ENCODE measurements at regions not wholly inside any gene's neighbourhood (a gene's known extent, or its start where the extent isn't known, plus 50 kb on each side); places are given as distances from the start of the nearest gene placed in this dataset.

DNA sequence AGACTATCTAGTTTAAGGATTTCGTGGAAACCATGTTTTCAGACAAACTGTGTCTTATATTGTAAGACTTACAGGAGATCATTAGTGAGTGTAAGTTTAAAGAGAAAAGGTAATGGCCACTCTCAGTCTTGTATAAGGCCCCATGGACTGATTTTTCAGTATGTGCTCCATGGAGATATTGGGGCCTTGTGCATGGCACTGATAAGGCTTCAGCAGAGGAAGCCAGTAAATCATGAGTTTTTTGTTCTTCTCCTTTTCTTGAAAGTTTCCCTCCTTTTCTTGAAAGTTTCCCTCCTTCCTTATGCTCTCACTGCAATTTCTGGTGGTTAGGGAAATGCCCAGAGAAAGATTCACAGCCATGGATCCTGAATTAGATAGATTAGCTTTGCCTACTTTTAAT is 471.3 kb downstream of the LRRC70 start (continued):
- TF ChIP-seq EP300 (IDR thresholded peaks at IDR 0.05; ENCODE audit: borderline replicate concordance in 1 of 2, control insufficient read depth in 1 of 2, low read depth in 2 of 2, low read length in 2 of 2), result no peak
- TF ChIP-seq ZNF24 (IDR thresholded peaks at IDR 0.05), result no peak
- TF ChIP-seq ZBED1 (IDR thresholded peaks at IDR 0.05; ENCODE audit: borderline replicate concordance), result no peak
- TF ChIP-seq TBL1XR1 (IDR thresholded peaks at IDR 0.05; ENCODE audit: low read depth, low read length), result no peak
- TF ChIP-seq JUND (IDR thresholded peaks at IDR 0.05; ENCODE audit: low read depth, low read length), result no peak
- TF ChIP-seq RAD51 (IDR thresholded peaks at IDR 0.05), result no peak
- TF ChIP-seq CBX5 (IDR thresholded peaks at IDR 0.05; ENCODE audit: low read depth), result no peak
- TF ChIP-seq POLR2AphosphoS5 (IDR thresholded peaks at IDR 0.05; ENCODE audit: low read length), result no peak

DNA sequence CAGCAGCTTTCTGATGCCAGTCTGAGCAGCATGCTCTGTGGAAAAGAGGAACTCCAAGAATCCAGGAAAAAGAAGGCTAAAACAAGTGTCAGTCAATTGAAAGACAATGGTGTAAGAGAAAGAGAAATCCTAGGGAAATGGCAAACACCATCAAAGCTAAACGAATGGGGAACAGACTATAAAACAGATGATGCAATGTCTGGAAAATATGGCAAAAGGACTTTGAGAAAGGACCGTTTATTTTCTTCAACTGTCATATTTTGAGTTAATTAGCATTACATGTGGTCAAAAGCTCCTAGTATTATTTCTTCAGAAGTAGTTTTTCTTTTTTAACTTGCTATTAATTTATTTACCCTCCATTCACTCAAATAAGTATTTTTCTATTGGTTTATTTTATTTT is 465.2 kb downstream of the LRRC70 start:
- no peaks in the 10 kb centered on the region for H3K4me1 ChIP-seq (ENCODE audit: control insufficient read depth, insufficient read depth, low read length)
- no peak overlapping the region for H3K9ac ChIP-seq (ENCODE audit: control insufficient read depth, insufficient read depth, low read length)
- no peaks in the 10 kb centered on the region for H4K20me1 ChIP-seq (ENCODE audit: control insufficient read depth, insufficient read depth)
- in situ Hi-C loops (cut with MboI), result no loop called here
- no peaks in the 10 kb centered on the region for H3K79me2 ChIP-seq (ENCODE audit: control insufficient read depth, insufficient read depth, low read length)
- no peak overlapping the region for H3K4me2 ChIP-seq (ENCODE audit: control insufficient read depth, insufficient read depth)
- 0% methylated on average over 2 of the region's 2 CpGs for WGBS (ENCODE audit: insufficient coverage, insufficient replicate concordance, low lambda C conversion rate, missing lambda C conversion rate)
- intact Hi-C loops (cut with micrococcal nuclease; ENCODE audit: unreplicated experiment), result no loop called here
- H3K27ac ChIP-seq (ENCODE audit: control insufficient read depth, insufficient read depth), result no peak overlapping the region
- no peak for DNase-seq (ENCODE audit: low read depth, low spot score)
- ChIA-PET POLR2A (no interaction called here), CTCF (no interaction called here), RAD21 (ENCODE audit: unreplicated experiment) (no interaction called here), SMC1A (ENCODE audit: uncharacterized antibody, unreplicated experiment) (interaction anchor here (1.3 kb wide), 1 partner anchor 9 kb away, joined by 3 read pairs; no protein-coding TSS in a partner anchor)
- H3K9me3 ChIP-seq (replicated peaks; ENCODE audit: control insufficient read depth, insufficient read depth, low read length), result no peaks in the 10 kb centered on the region
- no peak overlapping the region for H3K4me3 ChIP-seq
- H3K36me3 ChIP-seq (ENCODE audit: control insufficient read depth in 2 of 2, insufficient read depth in 2 of 2, low read length in 1 of 2), result no peaks in the 10 kb centered on the region
- no peaks in the 10 kb centered on the region for H3K27me3 ChIP-seq (replicated peaks in 1 of 2; ENCODE audit: control insufficient read depth in 2 of 2, insufficient read depth in 2 of 2, low read length in 1 of 2)
- no peak for FAIRE-seq
- no peak for ATAC-seq
- TF ChIP-seq SMAD5 (IDR thresholded peaks at IDR 0.05; ENCODE audit: low read depth), result no peak
- TF ChIP-seq, protein P1, sequence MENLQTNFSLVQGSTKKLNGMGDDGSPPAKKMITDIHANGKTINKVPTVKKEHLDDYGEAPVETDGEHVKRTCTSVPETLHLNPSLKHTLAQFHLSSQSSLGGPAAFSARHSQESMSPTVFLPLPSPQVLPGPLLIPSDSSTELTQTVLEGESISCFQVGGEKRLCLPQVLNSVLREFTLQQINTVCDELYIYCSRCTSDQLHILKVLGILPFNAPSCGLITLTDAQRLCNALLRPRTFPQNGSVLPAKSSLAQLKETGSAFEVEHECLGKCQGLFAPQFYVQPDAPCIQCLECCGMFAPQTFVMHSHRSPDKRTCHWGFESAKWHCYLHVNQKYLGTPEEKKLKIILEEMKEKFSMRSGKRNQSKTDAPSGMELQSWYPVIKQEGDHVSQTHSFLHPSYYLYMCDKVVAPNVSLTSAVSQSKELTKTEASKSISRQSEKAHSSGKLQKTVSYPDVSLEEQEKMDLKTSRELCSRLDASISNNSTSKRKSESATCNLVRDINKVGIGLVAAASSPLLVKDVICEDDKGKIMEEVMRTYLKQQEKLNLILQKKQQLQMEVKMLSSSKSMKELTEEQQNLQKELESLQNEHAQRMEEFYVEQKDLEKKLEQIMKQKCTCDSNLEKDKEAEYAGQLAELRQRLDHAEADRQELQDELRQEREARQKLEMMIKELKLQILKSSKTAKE (IDR thresholded peaks at IDR 0.05; ENCODE audit: low read depth, poor library complexity, severe bottlenecking), result no peak
- TF ChIP-seq, protein P2, sequence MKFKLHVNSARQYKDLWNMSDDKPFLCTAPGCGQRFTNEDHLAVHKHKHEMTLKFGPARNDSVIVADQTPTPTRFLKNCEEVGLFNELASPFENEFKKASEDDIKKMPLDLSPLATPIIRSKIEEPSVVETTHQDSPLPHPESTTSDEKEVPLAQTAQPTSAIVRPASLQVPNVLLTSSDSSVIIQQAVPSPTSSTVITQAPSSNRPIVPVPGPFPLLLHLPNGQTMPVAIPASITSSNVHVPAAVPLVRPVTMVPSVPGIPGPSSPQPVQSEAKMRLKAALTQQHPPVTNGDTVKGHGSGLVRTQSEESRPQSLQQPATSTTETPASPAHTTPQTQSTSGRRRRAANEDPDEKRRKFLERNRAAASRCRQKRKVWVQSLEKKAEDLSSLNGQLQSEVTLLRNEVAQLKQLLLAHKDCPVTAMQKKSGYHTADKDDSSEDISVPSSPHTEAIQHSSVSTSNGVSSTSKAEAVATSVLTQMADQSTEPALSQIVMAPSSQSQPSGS (IDR thresholded peaks at IDR 0.05; ENCODE audit: low read length), result no peak
- TF ChIP-seq BRCA1 (IDR thresholded peaks at IDR 0.05; ENCODE audit: low read depth, low read length), result no peak
- TF ChIP-seq ZNF384 (IDR thresholded peaks at IDR 0.05; ENCODE audit: borderline replicate concordance, low read depth, low read length), result no peak
- BruUV-seq (replicated peaks), result no TSS peak
- H2AFZ ChIP-seq (ENCODE audit: control insufficient read depth, low read depth, low read length), result no peak overlapping the region

Data from GM12878 (cell line).